ENCODE measurements at regions not wholly inside any gene's neighbourhood (a gene's known extent, or its start where the extent isn't known, plus 50 kb on each side); places are given as distances from the start of the nearest gene placed in this dataset.

DNA sequence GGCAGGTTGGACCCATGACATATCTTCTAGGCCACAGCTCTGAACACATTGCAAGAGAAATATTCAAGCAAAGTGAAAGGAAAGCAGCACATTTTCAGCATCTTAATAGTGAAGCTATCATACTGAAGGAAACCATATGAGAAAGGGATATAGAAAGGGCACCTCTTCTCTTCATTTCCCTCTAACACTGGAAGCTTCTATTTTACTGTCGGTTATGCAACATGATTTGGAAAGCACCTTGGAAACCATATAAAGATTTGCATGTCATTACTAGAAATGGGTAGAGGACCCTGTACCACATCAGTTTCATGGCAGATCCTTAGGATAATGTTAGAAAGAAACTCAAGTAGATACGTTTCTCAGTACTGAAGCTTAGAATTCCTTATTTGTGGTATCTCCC lies 70.5 kb upstream of the HMGN3 start:
- Histone ChIP-seq H3K4me3 (ENCODE audit: control insufficient read depth in 1 of 2, extremely low read depth in 1 of 2, low read length in 1 of 2) (no peak overlapping the region), H3K36me3 (ENCODE audit: control insufficient read depth in 2 of 2, extremely low read depth in 1 of 2, insufficient read depth in 1 of 2, low read length in 1 of 2) (no peaks in the 10 kb centered on the region), H3K27ac (ENCODE audit: low read length) (no peak overlapping the region), H3K4me1 (ENCODE audit: control insufficient read depth in 1 of 2, extremely low read depth in 1 of 2, insufficient read depth in 2 of 2, low read length in 2 of 2) (no peaks in the 10 kb centered on the region), H3K9me3 (no peaks in the 10 kb centered on the region), H3K27me3 (replicated peaks in 1 of 2; ENCODE audit: control insufficient read depth in 2 of 2, extremely low read depth in 1 of 2, insufficient read depth in 2 of 2, low read length in 1 of 2) (no peaks in the 10 kb centered on the region)
- ATAC-seq (replicated peaks in 1 of 4), result no peak
- DNase-seq, result no peak
- Mint-ChIP-seq H3K4me1 (no peaks in the 10 kb centered on the region), H3K27ac (no peak overlapping the region), H3K36me3 (no peaks in the 10 kb centered on the region), H3K4me3 (no peak overlapping the region), H3K9me3 (no peaks in the 10 kb centered on the region), H3K27me3 (no peaks in the 10 kb centered on the region)
- WGBS (ENCODE audit: insufficient coverage), result no CpG with 5 or more reads among the region's 2 CpGs
- CTCF ChIA-PET, result interaction anchor here in 1 of 2 donors (1.5 kb wide), 1 partner anchor 32 kb away, joined by 3 read pairs; no protein-coding TSS in a partner anchor
- POLR2A ChIA-PET, result no interaction called here

- POLR2A ChIA-PET, result interaction anchor here in 1 of 2 donors (0.7 kb wide), 1 partner anchor 172 kb away, joined by 3 read pairs; no protein-coding TSS in a partner anchor
- Mint-ChIP-seq H3K4me1 (no peaks in the 10 kb centered on the region), H3K36me3 (no peaks in the 10 kb centered on the region), H3K27ac (no peak overlapping the region), H3K4me3 (no peak overlapping the region), H3K27me3 (peaks cover 0 to 1% of the 10 kb centered on the region in 2 donors), H3K9me3 (no peaks in the 10 kb centered on the region)
- WGBS (ENCODE audit: insufficient coverage), result 91% methylated on average over 4 of the region's 4 CpGs
- no peak for DNase-seq
- Histone ChIP-seq H3K27ac (ENCODE audit: low read length) (no peak overlapping the region), H3K4me3 (ENCODE audit: control insufficient read depth in 1 of 2, extremely low read depth in 1 of 2, low read length in 1 of 2) (no peak overlapping the region), H3K9me3 (no peaks in the 10 kb centered on the region), H3K4me1 (ENCODE audit: control insufficient read depth in 1 of 2, extremely low read depth in 1 of 2, insufficient read depth in 2 of 2, low read length in 2 of 2) (no peaks in the 10 kb centered on the region), H3K36me3 (ENCODE audit: control insufficient read depth in 2 of 2, extremely low read depth in 1 of 2, insufficient read depth in 1 of 2, low read length in 1 of 2) (no peaks in the 10 kb centered on the region), H3K27me3 (replicated peaks in 1 of 2; ENCODE audit: control insufficient read depth in 2 of 2, extremely low read depth in 1 of 2, insufficient read depth in 2 of 2, low read length in 1 of 2) (no peaks in the 10 kb centered on the region)
- CTCF ChIA-PET, result no interaction called here
- no peak for ATAC-seq (replicated peaks in 1 of 4)
Measured at GRCh38 chr6:79302341-79302740, 67.9 kb upstream of the HMGN3 start.

DNA sequence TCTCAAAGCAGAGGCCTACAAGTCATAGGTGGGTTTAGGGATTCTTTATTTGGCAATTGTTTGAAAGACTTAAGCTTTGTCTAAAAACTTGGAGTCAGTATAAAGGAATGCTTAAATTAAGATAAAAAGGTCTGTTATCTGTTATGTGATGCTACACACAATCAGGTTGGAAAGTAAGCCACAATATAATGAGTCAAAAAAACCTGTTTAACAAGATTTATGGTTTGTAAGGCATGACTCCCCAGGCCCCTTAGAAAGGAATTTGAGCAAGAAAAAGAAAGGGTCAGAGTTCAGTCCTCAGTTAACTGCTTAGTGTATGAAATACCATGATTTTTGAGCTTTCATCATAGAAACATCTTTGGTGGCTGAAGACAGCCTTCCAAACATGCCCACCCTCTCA lies 66.8 kb upstream of the HMGN3 start:
- H3K27me3 ChIP-seq (replicated peaks in 1 of 2; ENCODE audit: control insufficient read depth in 2 of 2, extremely low read depth in 1 of 2, insufficient read depth in 2 of 2, low read length in 1 of 2), result no peaks in the 10 kb centered on the region
- no peaks in the 10 kb centered on the region for H3K9me3 Mint-ChIP-seq
- no peak overlapping the region for H3K27ac Mint-ChIP-seq
- POLR2A ChIA-PET, result no interaction called here
- DNase-seq (no peak), ATAC-seq (replicated peaks in 1 of 4) (no peak)
- H3K36me3 Mint-ChIP-seq, result no peaks in the 10 kb centered on the region
- H3K4me1 ChIP-seq (ENCODE audit: control insufficient read depth in 1 of 2, extremely low read depth in 1 of 2, insufficient read depth in 2 of 2, low read length in 2 of 2), result no peaks in the 10 kb centered on the region
- peaks cover 0 to 1% of the 10 kb centered on the region in 2 donors for H3K27me3 Mint-ChIP-seq
- H3K4me1 Mint-ChIP-seq, result no peaks in the 10 kb centered on the region
- H3K36me3 ChIP-seq (ENCODE audit: control insufficient read depth in 2 of 2, extremely low read depth in 1 of 2, insufficient read depth in 1 of 2, low read length in 1 of 2), result no peaks in the 10 kb centered on the region
- no peak overlapping the region for H3K27ac ChIP-seq (ENCODE audit: low read length)
- H3K9me3 ChIP-seq, result no peaks in the 10 kb centered on the region
- H3K4me3 Mint-ChIP-seq, result no peak overlapping the region
- CTCF ChIA-PET, result no interaction called here
- H3K4me3 ChIP-seq (ENCODE audit: control insufficient read depth in 1 of 2, extremely low read depth in 1 of 2, low read length in 1 of 2), result no peak overlapping the region

DNA sequence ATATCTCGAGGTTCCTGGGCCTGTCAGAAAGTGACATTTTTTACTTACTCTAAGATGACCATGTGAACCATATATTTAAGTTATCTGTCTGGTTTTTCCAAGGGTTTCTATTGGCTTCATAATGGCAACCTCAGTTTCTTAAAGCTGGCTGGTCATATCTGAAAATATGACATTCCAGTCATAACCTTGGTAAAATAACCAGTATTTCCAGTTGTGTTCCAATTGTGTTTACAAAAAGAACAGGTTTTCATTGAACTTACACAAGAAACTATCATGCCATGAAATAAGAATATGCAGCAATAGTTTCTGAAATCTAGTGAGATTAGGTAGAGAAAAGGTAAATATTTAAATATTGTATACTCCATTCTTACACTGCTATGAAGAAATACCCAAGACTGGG lies 61.7 kb upstream of the HMGN3 start:
- no peak for ATAC-seq (replicated peaks in 1 of 4)
- no peaks in the 10 kb centered on the region for H3K36me3 ChIP-seq (ENCODE audit: control insufficient read depth in 2 of 2, extremely low read depth in 1 of 2, insufficient read depth in 1 of 2, low read length in 1 of 2)
- ChIA-PET POLR2A (no interaction called here), CTCF (no interaction called here)
- Mint-ChIP-seq H3K9me3 (no peaks in the 10 kb centered on the region), H3K27me3 (peaks cover 1 to 4% of the 10 kb centered on the region in 2 donors), H3K4me1 (no peaks in the 10 kb centered on the region), H3K36me3 (no peaks in the 10 kb centered on the region), H3K27ac (no peak overlapping the region), H3K4me3 (no peak overlapping the region)
- no CpG with 5 or more reads among the region's 1 CpG for WGBS (ENCODE audit: insufficient coverage)
- no peaks in the 10 kb centered on the region for H3K27me3 ChIP-seq (replicated peaks in 1 of 2; ENCODE audit: control insufficient read depth in 2 of 2, extremely low read depth in 1 of 2, insufficient read depth in 2 of 2, low read length in 1 of 2)
- H3K4me3 ChIP-seq (ENCODE audit: control insufficient read depth in 1 of 2, extremely low read depth in 1 of 2, low read length in 1 of 2), result no peak overlapping the region
- no peaks in the 10 kb centered on the region for H3K4me1 ChIP-seq (ENCODE audit: control insufficient read depth in 1 of 2, extremely low read depth in 1 of 2, insufficient read depth in 2 of 2, low read length in 2 of 2)
- no peak overlapping the region for H3K27ac ChIP-seq (ENCODE audit: low read length)
- no peaks in the 10 kb centered on the region for H3K9me3 ChIP-seq
- DNase-seq, result no peak

All from T-cell (primary cell).